GM21447 (cell line): ENCODE measurements at regions not wholly inside any gene's neighbourhood (a gene's known extent, or its start where the extent isn't known, plus 50 kb on each side); places are given as distances from the start of the nearest gene placed in this dataset.

ENCODE experiments used
- ATAC-seq: cut with Tn5 transposase; IDR thresholded peaks from one replicate; pipeline ENCODE4 v1.9.1; 2021; ENCODE audit not compliant: unreplicated experiment

GRCh38 chr4:175946472-175947116 lies 119.0 kb upstream of the WDR17 start:
- no peak for ATAC-seq

DNA sequence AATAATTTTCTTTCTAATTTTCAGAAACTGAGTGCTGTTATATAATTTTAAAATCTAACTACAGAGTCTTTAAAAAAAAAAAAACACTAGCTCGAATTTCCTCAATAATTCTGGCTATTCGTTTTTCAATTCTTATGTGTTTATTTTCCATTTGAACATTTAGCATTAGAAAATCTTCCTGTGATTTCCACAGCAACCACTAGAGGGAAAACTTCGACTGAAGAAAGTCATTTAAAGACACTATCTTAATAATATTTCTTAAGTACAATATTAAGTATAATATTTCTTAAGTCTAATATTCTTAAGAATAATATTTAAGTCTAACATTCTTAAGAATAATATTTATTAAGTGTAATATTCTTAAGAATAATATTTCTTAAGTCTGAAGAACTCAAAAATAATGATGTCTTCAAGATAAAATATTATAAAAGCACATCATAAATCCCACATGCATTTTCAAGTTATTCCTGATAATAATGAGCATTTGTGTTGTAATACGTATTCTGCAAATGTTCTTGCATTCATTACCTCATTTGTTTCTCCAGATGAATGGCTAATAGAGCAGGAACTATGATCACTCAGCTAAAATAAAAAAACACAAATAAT lies 118.4 kb upstream of the WDR17 start:
- ATAC-seq: no peak

DNA sequence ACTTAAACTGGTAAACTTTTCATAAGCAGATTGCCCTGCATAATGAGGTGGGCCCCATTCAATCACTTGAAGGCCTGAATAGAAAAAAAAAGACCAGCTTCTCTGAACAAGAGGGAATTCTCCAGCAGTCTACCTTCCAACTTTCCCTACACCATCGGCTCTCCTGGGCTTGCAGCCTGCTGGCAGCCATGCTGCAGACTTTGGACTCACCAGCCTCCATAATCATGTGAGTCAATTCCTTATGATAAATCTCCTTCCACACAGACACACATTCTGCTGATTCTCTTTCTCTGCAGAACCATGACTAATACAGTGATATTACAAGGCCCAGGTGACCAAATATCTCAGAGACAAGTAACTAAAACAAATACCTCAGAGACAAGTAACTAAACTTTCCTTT lies 113.8 kb upstream of the WDR17 start:
- no peak for ATAC-seq

DNA sequence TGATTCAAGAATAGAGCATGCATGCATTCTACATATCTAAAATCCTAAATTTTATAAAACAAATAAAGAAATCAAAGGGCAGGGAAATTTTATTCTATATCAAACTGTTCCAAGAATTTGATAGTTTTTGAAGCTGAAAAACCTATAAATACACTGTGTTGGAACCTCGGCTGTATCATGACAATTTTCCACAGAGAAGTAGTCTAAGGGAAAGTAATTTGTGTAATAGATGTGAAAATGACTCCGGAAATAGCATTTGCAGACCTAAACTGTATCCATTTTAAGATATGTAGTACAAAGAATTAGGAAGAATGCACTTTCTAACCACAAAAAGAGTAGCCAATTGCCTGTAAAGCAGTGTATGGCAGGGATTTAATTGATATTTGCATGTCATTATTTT lies 112.5 kb upstream of the WDR17 start:
- ATAC-seq: no peak

- peak; percentile 93 for ATAC-seq
Observed at GRCh38 chr4:175953960-175954521, 111.6 kb upstream of the WDR17 start.

DNA sequence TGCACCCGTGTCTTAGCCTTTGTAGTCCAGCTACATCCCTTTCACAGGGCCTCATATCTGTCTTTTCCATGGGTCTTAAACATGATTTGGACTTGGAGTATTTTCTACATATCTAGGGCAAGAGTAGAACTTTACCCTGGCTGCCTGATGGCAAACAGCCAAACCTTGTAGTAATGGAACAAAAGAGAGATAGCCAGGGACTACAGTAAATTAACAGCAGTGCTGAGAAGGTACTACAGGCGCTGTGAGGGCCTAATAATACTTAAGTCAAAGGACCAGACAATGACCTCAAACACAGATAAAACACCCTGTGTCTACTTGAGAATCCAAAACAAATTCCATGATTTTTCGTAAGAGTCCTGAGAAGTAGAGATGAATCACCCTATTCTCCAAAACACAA lies 111.0 kb upstream of the WDR17 start:
- no peak for ATAC-seq

DNA sequence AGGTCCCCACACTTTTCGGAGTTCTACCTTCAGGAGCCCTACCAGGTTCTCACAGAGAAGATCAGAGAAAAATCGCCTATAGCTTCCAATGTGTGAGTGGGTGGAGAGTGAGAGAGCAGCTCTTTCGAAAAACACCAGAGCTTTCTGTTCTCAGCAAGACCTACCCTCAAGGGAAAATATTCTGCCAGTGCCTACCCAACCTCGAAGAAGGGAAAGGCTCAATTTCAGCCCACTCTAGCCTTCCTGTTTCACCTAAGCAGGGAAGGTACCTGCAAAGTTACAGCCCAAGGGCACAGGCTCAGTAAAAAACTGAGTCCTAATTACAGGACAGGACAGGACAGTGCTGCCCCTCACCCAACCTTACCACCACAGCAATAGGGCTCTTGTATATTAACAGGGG lies 104.0 kb upstream of the WDR17 start:
- ATAC-seq: peak; percentile 95

- no peak for ATAC-seq
Observed at GRCh38 chr4:175970072-175970471, 95.6 kb upstream of the WDR17 start.

DNA sequence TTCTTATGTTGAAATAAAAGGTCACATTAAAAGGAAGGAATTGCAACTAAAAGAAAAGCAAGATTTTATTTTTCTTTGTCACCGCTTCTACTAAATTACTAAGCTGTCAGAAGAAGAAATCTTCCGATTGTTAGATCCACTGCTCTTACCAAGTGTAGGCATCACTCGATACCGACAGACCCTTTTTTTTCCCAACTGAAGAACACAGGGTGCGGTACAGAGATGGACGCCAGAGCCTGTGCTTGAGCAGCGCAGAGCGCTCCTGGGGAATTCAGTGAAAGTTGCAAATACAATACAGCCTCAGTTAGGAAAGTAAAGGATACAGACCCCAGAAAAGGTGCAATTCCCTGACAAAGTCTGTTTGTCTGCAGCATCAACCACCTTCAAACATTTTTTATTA lies 94.9 kb upstream of the WDR17 start:
- ATAC-seq: no peak

- ATAC-seq: no peak
Observed at GRCh38 chr4:175971388-175972179, 94.1 kb upstream of the WDR17 start.

DNA sequence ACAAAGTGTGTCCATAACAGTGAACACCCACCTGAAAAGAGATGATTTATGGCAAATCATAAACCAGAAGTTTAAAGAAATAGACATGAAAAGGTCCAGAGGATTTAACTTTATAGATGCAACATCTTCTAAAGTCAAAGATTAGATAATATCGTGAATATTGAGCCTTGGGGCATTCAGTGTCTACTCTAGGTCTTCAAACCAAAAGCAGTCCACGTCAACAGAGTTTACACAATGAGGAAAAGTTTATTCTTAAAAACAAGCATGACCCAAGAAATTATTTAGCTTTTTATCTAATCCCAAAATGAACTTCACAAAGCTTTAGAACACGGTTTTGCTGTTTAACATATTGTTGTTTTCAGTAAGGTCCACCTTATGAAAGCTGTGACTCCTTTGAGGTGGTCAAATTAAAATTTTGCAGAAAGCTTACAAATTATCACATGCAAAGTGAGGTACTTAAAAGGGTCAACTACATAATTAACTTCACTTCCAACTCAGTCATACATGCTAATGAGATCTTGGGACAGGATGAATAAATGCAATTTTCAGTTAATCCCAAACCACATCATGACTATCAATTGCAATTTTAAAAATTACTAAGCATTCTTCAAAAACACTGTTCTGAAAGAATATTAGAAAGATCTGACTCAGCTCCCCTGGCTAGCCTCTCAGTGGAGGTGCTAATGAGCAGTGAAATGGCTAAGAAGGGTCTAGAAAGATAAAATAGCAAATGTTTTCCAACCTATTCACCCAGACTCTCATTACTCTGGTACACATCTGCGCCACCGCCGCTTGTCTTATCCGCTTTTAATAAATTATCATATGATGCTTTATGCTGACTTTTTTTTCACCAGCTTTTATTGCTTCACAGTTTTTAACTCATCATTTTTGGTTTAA lies 92.4 kb upstream of the WDR17 start:
- no peak for ATAC-seq

- ATAC-seq: no peak
Observed at GRCh38 chr4:175983636-175984035, 82.0 kb upstream of the WDR17 start.

GRCh38 chr4:175986668-175987067 lies 79.0 kb upstream of the WDR17 start:
- no peak for ATAC-seq

GRCh38 chr4:175988511-175988910 lies 77.1 kb upstream of the WDR17 start:
- ATAC-seq: no peak

DNA sequence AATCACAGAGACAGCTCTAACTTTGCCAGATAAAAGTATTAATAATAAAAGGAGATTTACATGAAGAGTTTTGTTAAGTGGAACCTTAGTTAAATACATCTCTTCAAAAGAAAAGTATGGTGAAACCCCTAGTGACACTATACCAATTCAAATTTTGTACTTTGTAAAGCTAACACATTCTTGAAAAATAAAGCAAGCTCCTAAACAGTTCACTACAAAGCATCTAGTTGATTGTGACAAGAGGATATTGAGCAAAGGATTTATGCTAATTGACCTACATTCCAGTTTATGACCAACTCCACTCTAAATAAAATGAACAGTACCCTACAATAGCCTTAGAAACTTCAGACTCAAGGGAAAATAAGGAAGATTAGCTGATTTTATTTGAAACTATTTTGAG lies 69.4 kb upstream of the WDR17 start:
- no peak for ATAC-seq

DNA sequence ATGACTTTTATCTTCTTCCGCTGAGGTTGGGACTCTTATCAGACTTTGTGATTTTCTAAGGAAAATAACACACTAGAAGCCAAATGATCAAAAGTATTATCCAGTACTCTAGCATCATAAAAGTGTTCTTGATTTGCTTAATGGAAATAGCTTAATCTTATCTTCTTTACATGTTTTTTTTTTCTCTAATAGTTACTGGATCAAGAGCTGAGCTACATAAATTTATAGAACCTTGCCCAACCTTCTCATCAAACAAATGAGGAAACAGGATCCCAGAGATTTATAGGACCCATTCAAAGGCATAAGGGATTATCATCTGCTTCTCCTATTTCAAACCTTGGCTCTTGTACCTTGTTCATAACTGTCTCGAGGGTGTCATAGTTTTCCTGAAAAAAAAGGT lies 68.3 kb upstream of the WDR17 start:
- ATAC-seq: no peak

GRCh38 chr4:175998782-175999181 lies 66.9 kb upstream of the WDR17 start:
- ATAC-seq: no peak

DNA sequence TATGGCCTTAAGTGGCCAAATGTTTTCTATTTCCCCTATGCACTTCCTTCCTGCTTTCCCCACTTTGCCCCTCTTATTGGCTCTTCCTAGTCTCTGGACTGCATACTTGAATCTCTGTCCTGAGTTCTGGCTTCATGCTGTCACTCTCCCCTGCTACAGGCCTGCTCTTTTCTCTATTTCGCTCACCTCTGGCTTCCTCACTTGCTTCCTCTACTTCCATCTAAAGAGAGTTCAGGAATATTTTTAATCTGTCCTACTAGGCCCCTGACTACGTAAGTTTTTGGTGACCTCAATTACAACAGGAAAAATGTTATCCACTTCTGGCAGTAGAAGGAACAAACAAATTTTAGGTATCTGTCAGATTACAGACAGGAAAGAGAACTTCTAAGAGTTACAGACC lies 65.7 kb upstream of the WDR17 start:
- ATAC-seq: no peak

- peak; percentile 31 for ATAC-seq
Observed at GRCh38 chr4:176001151-176002006, 64.3 kb upstream of the WDR17 start.

GRCh38 chr4:176002007-176002613 lies 63.5 kb upstream of the WDR17 start:
- ATAC-seq: peak; percentile 79
